Ectodermal cell (in vitro differentiated cells): ENCODE measurements at regions not wholly inside any gene's neighbourhood (a gene's known extent, or its start where the extent isn't known, plus 50 kb on each side); places are given as distances from the start of the nearest gene placed in this dataset.
"Not testable (repeated sequence)": the region's sequence is repeated elsewhere in the genome, so short reads cannot be mapped to it uniquely, and the experiment has no call there.

Experiments used
- H3K27ac ChIP-seq: 2 replicates; pipeline ENCODE4 v1.7.0; 2013; ENCODE audit warnings: mild to moderate bottlenecking, low read depth, low read length; ENCODE audit not compliant: insufficient read depth, poor library complexity, severe bottlenecking
- H3K27me3 ChIP-seq: 2 replicates; pipeline ENCODE4 v1.7.0; 2013; ENCODE audit warnings: mild to moderate bottlenecking, low read length; ENCODE audit not compliant: insufficient read depth, control insufficient read depth, poor library complexity, severe bottlenecking
- H3K36me3 ChIP-seq: one replicate; pipeline ENCODE4 v1.7.0; 2013; ENCODE audit warnings: low read length; ENCODE audit not compliant: control insufficient read depth, insufficient read depth
- H3K4me1 ChIP-seq: one replicate; pipeline ENCODE4 v1.7.0; 2013; ENCODE audit warnings: low read length; ENCODE audit not compliant: control insufficient read depth, insufficient read depth
- H3K4me3 ChIP-seq: 2 replicates; pipeline ENCODE4 v1.7.0; 2013; ENCODE audit warnings: low read depth, low read length, control low read depth; ENCODE audit not compliant: insufficient read depth
- H3K9me3 ChIP-seq: 2 replicates; pipeline ENCODE4 v1.7.0; 2013; ENCODE audit warnings: mild to moderate bottlenecking, low read length, moderate library complexity; ENCODE audit not compliant: control insufficient read depth
- WGBS, 2 experiments: methylation state at CpG; one replicate each; pipeline ENCODE4 v1.1.7; 2013; ENCODE audit warnings: missing lambda C conversion rate in 2 of 2; 5-methylcytosine and 5-hydroxymethylcytosine counted together

- H3K4me1 ChIP-seq = peaks cover 38% of the 10 kb centered on the region
- no peaks in the 10 kb centered on the region for H3K27me3 ChIP-seq
- no peak overlapping the region for H3K4me3 ChIP-seq
- no peaks in the 10 kb centered on the region for H3K9me3 ChIP-seq
- H3K27ac ChIP-seq = no peak overlapping the region
- H3K36me3 ChIP-seq = no peaks in the 10 kb centered on the region
- WGBS, 2 experiments = 89 to 93% methylated on average over 10 of the region's 10 CpGs
These were observed 104.3 kb upstream of the RNU6-1 start for GRCh38 chr15:67944010-67944641.

GRCh38 chr15:67945131-67945530 is 105.3 kb upstream of the RNU6-1 start:
- Histone ChIP-seq H3K4me1 (peaks cover 38% of the 10 kb centered on the region), H3K27ac (no peak overlapping the region)

GRCh38 chr15:67945951-67946700 is 106.3 kb upstream of the RNU6-1 start:
- peak overlapping the region; percentile 99 for H3K27ac ChIP-seq

More at GRCh38 chr15:67945131-67945530, 105.3 kb upstream of the RNU6-1 start:
- Histone ChIP-seq H3K4me3 (no peak overlapping the region), H3K9me3 (no peaks in the 10 kb centered on the region), H3K27me3 (no peaks in the 10 kb centered on the region), H3K36me3 (no peaks in the 10 kb centered on the region)
- 89 to 94% methylated on average over 2 of the region's 2 CpGs for WGBS, 2 experiments

GRCh38 chr15:67946701-67947100 is 106.9 kb upstream of the RNU6-1 start:
- Histone ChIP-seq H3K27ac (peak overlapping the region; percentile 99), H3K4me3 (no peak overlapping the region)
- 75 to 78% methylated on average over 3 of the region's 4 CpGs for WGBS, 2 experiments

More at GRCh38 chr15:67945951-67946700, 106.3 kb upstream of the RNU6-1 start:
- peaks cover 38% of the 10 kb centered on the region for H3K4me1 ChIP-seq
- H3K27me3 ChIP-seq = no peaks in the 10 kb centered on the region
- H3K9me3 ChIP-seq = no peaks in the 10 kb centered on the region
- no peaks in the 10 kb centered on the region for H3K36me3 ChIP-seq
- 25 to 30% methylated on average over 6 of the region's 6 CpGs for WGBS, 2 experiments
- no peak overlapping the region for H3K4me3 ChIP-seq

DNA sequence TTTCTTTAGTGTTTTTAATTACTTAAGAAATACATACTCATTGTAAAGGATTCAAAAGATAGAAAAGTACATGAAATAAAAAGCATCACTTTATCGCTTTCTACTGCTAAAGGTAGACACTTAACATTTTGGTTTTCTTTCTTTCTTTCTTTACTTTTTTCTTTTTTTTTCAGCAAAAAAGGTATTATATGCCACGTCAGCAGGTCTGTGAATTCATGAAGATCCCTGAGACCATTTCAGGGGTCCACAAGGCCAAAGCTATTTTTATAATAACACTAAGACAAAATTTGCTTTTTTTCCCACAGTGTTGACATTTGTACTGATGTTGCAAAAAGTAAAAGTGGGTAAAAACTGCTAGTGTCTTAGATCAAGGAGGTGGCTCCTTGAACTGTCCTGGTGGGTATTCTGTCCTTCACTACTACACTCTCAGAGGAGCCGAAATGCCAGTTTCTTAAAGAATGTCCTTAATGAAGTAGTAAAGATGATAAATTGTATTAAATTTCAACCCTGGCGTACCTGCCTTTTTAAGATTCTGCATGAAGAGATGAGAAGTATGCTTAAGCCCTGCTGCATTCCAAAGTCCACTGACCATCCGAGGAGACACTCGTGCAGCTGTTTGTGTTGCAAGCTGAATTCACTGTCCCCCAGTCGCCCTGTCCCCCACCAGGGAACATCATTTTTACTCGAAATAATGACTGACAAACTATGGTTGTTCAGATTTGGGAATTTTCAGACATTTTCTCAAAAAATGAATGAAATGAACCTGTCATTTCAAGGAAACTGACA is 106.7 kb upstream of the PIAS1 start:
- H3K9me3 ChIP-seq = no peaks in the 10 kb centered on the region
- H3K27me3 ChIP-seq = no peaks in the 10 kb centered on the region
- peak overlapping the region; percentile 99 for H3K27ac ChIP-seq
- peaks cover 38% of the 10 kb centered on the region for H3K4me1 ChIP-seq
- 91 to 93% methylated on average over 8 of the region's 8 CpGs for WGBS, 2 experiments
- no peak overlapping the region for H3K4me3 ChIP-seq
- H3K36me3 ChIP-seq = no peaks in the 10 kb centered on the region

More at GRCh38 chr15:67946701-67947100, 106.9 kb upstream of the RNU6-1 start:
- Histone ChIP-seq H3K4me1 (peaks cover 38% of the 10 kb centered on the region), H3K27me3 (no peaks in the 10 kb centered on the region), H3K36me3 (no peaks in the 10 kb centered on the region), H3K9me3 (no peaks in the 10 kb centered on the region)

DNA sequence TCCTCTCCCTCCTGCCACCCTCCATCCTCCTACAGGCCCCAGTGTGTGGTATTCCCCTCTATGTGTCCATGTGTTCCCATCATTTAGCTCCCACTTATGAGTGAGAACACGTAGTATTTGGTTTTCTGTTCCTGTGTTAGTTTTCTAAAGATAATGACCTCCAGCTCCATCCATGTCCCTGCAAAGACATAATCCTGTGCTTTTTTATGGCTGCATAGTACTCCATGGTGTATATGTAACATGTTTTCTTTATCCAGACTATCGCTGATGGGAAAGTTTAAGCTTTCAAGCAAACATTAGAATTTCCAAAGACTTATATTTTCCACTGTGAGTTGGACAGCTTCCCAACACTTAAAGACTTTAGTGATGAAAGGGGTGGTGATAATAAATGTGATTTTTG is 105.9 kb upstream of the PIAS1 start:
- no peaks in the 10 kb centered on the region for H3K9me3 ChIP-seq
- H3K27me3 ChIP-seq = no peaks in the 10 kb centered on the region
- H3K4me1 ChIP-seq = peaks cover 36% of the 10 kb centered on the region
- WGBS, 2 experiments = 91 to 92% methylated on average over 1 to 2 of the region's 2 CpGs
- no peak overlapping the region for H3K4me3 ChIP-seq
- H3K27ac ChIP-seq = no peak overlapping the region
- H3K36me3 ChIP-seq = no peaks in the 10 kb centered on the region

DNA sequence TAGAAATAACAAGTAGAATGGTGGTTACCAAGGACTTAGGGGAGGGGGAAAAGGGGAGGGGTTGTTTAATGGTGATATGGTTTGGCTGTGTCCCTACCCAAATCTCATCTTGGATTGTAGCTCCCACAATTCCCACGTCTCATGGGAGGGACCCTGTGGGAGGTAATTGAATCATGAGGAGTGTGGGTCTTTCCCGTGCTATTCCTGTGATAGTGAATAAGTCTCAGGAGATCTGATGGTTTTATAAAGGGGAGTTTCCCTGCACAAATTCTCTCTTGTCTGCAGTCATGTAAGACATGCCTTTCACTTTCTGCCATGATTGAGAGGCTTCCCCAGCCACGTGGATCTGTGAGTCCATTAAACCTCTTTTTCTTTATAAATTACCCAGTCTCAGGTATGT is 102.9 kb upstream of the PIAS1 start:
- 90 to 95% methylated on average over 3 of the region's 3 CpGs for WGBS, 2 experiments
- peaks cover 16% of the 10 kb centered on the region for H3K4me1 ChIP-seq
- H3K9me3 ChIP-seq, H3K4me3 ChIP-seq, H3K36me3 ChIP-seq, H3K27ac ChIP-seq, H3K27me3 ChIP-seq: not testable (repeated sequence)

- Histone ChIP-seq H3K36me3 (no peaks in the 10 kb centered on the region), H3K27me3 (no peaks in the 10 kb centered on the region), H3K4me3 (no peak overlapping the region), H3K9me3 (no peaks in the 10 kb centered on the region), H3K27ac (no peak overlapping the region), H3K4me1 (no peaks in the 10 kb centered on the region)
- WGBS, 2 experiments = 88 to 95% methylated on average over 2 of the region's 2 CpGs
These were observed 100.8 kb upstream of the PIAS1 start for GRCh38 chr15:67953299-67953698.

- Histone ChIP-seq H3K36me3 (no peaks in the 10 kb centered on the region), H3K4me3 (no peak overlapping the region), H3K9me3 (no peaks in the 10 kb centered on the region), H3K4me1 (no peaks in the 10 kb centered on the region), H3K27ac (no peak overlapping the region), H3K27me3 (no peaks in the 10 kb centered on the region)
- WGBS, 2 experiments = 92 to 93% methylated on average over 6 of the region's 6 CpGs
These were observed 98.9 kb upstream of the PIAS1 start for GRCh38 chr15:67955252-67955651.
